Lung (tissue), 11 donors: ENCODE measurements at regions not wholly inside any gene's neighbourhood (a gene's known extent, or its start where the extent isn't known, plus 50 kb on each side); places are given as distances from the start of the nearest gene placed in this dataset.

Experiments
- ATAC-seq: fragments of 200-7000 bp; cut with Tn5 transposase; one replicate; pipeline ENCODE4 v1.9.1; 2020; ENCODE audit warnings: moderate number of reproducible peaks; ENCODE audit not compliant: insufficient read depth, low FRiP score
- DNase-seq, 3 donors: peaks; one replicate each; pipeline ENCODE4 v3.0.0-alpha.2; 2013 to 2017
- H3K27ac ChIP-seq, 2 donors: one replicate each; pipeline ENCODE4 v1.5.1; 2013; ENCODE audit warnings: mild to moderate bottlenecking in 2 of 2, moderate library complexity in 2 of 2, control low read depth in 1 of 2, inconsistent platforms in 1 of 2, low read depth in 1 of 2, low read length in 1 of 2
- H3K27me3 ChIP-seq, 3 donors: one replicate each; pipeline ENCODE4 v1.5.1; 2013; ENCODE audit warnings: low read length in 2 of 3; ENCODE audit not compliant: control insufficient read depth in 3 of 3, insufficient read depth in 3 of 3
- H3K36me3 ChIP-seq, 4 donors: one replicate each; pipeline ENCODE4 v1.5.1; 2013; ENCODE audit warnings: low read length in 4 of 4, mild to moderate bottlenecking in 1 of 4, moderate library complexity in 1 of 4; ENCODE audit not compliant: control insufficient read depth in 4 of 4, insufficient read depth in 4 of 4
- H3K4me1 ChIP-seq, 5 donors: one replicate each; pipeline ENCODE4 v1.5.1; 2013; ENCODE audit warnings: low read length in 5 of 5, mild to moderate bottlenecking in 2 of 5, moderate library complexity in 1 of 5; ENCODE audit not compliant: control insufficient read depth in 5 of 5, insufficient read depth in 5 of 5
- H3K4me3 ChIP-seq: one replicate; pipeline ENCODE4 v1.5.1; 2013; ENCODE audit warnings: mild to moderate bottlenecking, control low read depth, moderate library complexity
- H3K9ac ChIP-seq, 2 donors: one replicate each; pipeline ENCODE4 v1.5.1; 2013; ENCODE audit warnings: low read length in 2 of 2, control low read depth in 1 of 2; ENCODE audit not compliant: insufficient read depth in 1 of 2
- H3K9me3 ChIP-seq, 4 donors: one replicate each; pipeline ENCODE4 v1.5.1; 2013; ENCODE audit warnings: low read length in 3 of 4, mild to moderate bottlenecking in 1 of 4, moderate library complexity in 1 of 4; ENCODE audit not compliant: control insufficient read depth in 4 of 4, insufficient read depth in 3 of 4
- CTCF ChIP-seq: IDR thresholded peaks from 2 replicates; pipeline ENCODE4 v1.5.1; 2012; ENCODE audit warnings: mild to moderate bottlenecking; ENCODE audit errors: control extremely low read depth, extremely low read depth
- WGBS, 2 donors: extraction: QIAGEN DNeasy Blood & Tissue Kit; methylation state at CpG; one replicate each; pipeline ENCODE4 v1.1.7; 2013; 5-methylcytosine and 5-hydroxymethylcytosine counted together
- donor health status: control.
- donor health status: control.
- donor health status: Bipolar disorder and iron deficiency.
- donor health status: healthy.
- donor health status: DM: yes; HTN: yes; CAD: no.

GRCh38 chr10:28985137-28985885, 303.6 kb upstream of the LYZL1 start:
- no peak for TF ChIP-seq CTCF
- Histone ChIP-seq H3K9ac (no peak overlapping the region), H3K36me3 (no peaks in the 10 kb centered on the region), H3K9me3 (no peaks in the 10 kb centered on the region), H3K4me3 (no peak overlapping the region), H3K4me1 (peaks cover under 1 to 10% (median 4%) of the 10 kb centered on the region in 5 donors), H3K27me3 (no peaks in the 10 kb centered on the region), H3K27ac (no peak overlapping the region)
- DNase-seq = no peak
- ATAC-seq = no peak
- 84% methylated on average over 8 of the region's 8 CpGs for WGBS, 2 donors

DNA sequence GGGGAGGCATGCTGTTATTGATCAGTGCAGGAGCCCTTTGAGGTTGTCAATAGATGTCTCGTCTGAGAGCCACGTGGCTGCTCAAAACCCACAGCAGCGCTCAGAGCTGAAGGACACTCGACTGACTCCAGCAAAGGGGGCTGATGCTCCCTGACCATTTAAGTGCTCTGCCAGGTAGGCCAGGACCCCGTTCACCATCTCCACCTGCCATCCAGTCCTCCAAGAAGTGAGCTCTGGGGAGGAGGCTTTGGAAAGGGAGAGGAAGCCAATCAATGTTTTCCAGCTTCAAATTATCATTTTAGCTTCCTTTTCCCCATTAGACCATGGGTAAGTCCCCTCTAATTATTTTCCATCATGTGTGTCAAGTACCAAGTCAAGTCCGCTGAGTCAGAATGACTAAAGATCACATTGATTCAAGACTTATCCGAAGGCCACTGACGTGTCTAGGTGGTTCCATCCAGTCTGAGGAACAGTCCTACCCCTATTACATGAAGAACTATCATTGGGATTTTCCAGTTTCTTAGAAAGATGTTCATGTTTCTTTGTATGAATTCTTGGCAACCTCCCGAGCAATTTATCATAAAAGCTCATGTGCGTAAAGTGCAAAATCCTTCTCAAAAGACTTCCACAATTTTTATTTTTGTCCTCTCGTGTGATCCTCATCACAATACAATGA, 302.6 kb upstream of the LYZL1 start:
- ATAC-seq (no peak), DNase-seq (no peak)
- no peak for TF ChIP-seq CTCF
- WGBS, 2 donors = 92 to 94% methylated on average over 11 of the region's 11 CpGs
- peaks cover 3 to 10% (median 4%) of the 10 kb centered on the region in 5 donors for H3K4me1 ChIP-seq
- no peaks in the 10 kb centered on the region for H3K9me3 ChIP-seq
- H3K4me3 ChIP-seq = no peak overlapping the region
- H3K36me3 ChIP-seq = no peaks in the 10 kb centered on the region
- no peak overlapping the region for H3K27ac ChIP-seq
- H3K27me3 ChIP-seq = no peaks in the 10 kb centered on the region
- no peak overlapping the region for H3K9ac ChIP-seq

DNA sequence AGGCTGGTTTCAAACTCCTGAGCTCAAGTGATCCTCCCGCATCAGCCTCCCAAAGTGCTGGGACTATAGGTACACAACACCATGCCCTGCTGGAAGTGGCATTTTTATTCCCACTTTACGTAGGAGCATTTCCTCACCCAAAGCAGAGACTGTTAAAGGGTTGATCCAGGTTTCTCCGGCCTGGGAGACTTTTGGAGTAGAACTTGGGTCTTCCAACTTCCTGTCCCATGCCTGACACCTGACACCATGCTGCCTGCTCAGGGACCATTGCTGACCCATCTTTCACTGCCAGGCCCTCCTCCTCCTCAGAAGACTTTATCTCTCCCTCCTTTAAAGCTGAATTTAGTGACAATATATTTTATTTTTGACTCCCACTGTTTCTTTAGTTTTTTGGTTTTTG, 302.0 kb upstream of the LYZL1 start:
- Histone ChIP-seq H3K27ac (no peak overlapping the region), H3K36me3 (no peaks in the 10 kb centered on the region), H3K9me3 (no peaks in the 10 kb centered on the region), H3K4me1 (peaks cover 3 to 10% (median 6%) of the 10 kb centered on the region in 5 donors), H3K4me3 (no peak overlapping the region), H3K27me3 (no peaks in the 10 kb centered on the region), H3K9ac (no peak overlapping the region)
- DNase-seq (no peak), ATAC-seq (no peak)
- WGBS, 2 donors = 81 to 93% methylated on average over 3 of the region's 3 CpGs
- TF ChIP-seq CTCF = no peak
